ENCODE measurements at regions not wholly inside any gene's neighbourhood (a gene's known extent, or its start where the extent isn't known, plus 50 kb on each side); places are given as distances from the start of the nearest gene placed in this dataset.

DNA sequence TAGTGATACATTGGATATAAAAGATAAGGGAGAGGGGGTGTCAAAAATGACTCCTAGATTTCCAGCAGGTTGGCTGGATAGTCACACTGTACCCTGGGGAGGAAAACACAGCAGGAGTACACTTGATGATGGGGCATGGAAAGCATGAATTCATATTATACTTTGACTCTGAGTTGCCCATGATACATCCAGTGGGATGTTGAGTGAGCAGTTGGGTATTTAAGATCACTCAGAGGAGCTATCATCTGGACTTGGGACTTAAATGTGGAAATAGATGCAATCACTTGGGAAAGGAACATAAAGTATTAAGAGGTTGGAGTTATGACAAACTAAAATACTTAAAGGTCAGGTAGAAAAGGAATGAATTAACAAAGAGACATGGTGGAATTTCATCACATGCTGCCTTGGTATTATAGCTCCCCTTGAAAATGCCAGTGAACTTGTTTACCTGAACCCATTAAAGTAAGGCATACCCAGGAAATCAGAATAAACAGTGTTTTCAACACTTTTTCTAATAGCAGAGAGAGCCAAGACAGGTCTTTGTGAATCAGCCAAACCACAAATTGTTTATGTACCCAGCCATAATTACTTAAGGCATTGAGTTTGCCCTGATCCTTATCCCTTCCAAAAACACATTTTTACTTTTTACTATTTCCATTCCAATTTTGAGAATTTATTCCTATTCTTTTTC is 49.9 kb upstream of the ABI3BP start:
- DNase-seq (ENCODE audit: insufficient read length, low spot score) = no peak
- no peak for FAIRE-seq
